ENCODE measurements at regions not wholly inside any gene's neighbourhood (a gene's known extent, or its start where the extent isn't known, plus 50 kb on each side); places are given as distances from the start of the nearest gene placed in this dataset.

DNA sequence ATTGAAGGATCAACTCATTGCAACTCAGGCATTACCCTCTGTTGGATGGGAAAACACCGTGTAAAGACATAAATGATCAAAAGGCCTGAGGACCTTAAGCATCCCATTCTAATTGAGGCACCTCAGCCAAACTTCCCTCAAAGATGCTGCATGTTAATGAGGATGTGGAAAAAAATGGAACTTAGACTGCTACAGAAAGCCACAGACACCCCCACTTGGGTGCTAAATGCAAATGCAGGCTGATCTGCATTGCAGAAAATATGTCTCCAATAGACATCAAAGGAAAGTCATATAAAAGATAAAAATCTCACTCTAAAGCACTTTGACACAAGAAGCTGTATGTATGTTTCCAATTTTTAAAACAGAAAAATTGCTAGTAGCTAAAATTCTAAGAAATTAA lies 504.7 kb downstream of the KCNJ3 start:
- no peak for DNase-seq (ENCODE audit: low spot score)
- no peak for FAIRE-seq

DNA sequence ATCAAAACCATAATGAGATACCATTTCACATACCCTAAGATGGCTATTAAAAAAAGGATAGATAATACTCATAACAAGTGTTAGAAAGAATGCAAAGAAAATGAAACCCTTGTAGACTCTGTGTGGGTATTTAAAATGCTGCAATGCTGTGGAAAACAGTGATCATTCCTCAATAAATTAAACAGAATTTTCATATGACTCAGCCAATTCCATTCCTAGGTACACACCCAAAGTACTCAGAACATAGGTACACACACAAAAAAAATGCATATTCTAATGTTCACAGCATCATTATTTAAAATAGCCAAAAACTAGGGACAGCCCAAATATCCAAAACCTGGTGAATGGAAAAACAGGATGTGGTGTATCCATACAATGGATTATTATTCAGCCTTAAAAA lies 502.3 kb downstream of the KCNJ3 start:
- DNase-seq (ENCODE audit: low spot score) (no peak), FAIRE-seq (no peak)

DNA sequence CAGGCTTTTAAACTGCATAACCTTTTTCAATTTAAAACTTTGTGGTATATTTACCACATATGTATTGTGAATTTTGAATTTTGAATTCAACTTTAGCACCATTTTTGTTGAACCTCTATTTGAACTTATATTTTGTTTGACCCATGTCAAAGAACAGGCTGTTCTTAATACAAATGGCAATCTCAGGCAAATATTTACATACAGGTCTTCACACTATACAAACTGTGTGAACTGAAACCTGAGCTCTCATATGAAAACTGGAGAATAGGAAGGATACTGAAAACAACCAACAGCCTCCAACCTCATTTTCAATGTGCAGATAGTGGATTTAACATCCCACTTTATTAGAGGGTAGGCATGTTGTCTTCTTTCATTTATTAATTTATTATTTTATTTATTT lies 491.8 kb downstream of the KCNJ3 start:
- DNase-seq (ENCODE audit: low spot score) = no peak
- no peak for FAIRE-seq

DNA sequence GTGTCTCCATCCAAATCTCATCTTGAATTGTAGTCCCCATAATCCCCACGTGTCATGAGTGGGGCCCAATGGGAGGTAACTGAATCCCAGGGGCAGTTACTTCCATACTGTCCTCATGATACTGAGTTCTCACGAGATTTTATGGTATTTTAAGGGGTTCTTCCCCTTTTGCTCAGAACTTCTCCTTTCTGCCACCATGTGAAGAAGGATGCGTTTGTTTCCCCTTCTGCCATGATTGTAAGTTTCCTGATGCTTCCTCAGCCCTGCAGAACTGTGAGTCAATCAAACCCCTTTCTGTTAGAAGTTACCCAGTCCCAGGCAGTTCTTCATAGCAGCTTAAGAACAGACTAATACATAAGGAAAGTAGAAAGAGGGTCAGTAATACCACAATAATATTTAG lies 480.4 kb downstream of the KCNJ3 start:
- no peak for FAIRE-seq
- no peak for DNase-seq (ENCODE audit: low spot score)

DNA sequence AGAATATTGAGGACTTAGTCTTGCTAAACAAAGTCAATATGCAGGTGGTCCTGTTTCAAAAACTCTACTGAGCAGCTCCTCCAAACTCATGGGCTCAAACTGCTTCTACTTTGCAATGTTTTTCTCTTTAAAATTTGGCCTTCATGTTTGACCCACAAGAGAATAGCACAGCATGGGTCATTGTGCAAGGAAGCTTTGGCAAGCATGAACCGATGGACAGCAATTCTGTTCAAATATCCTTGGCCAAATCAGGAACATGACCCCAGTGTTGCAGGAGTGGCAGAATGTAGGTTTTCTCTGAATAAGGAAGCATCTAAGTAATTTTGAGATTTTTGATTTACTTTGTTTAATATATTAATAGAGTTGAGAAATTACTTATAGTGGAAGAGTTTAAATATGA lies 477.9 kb downstream of the KCNJ3 start:
- FAIRE-seq = no peak
- DNase-seq (ENCODE audit: low spot score) = no peak

DNA sequence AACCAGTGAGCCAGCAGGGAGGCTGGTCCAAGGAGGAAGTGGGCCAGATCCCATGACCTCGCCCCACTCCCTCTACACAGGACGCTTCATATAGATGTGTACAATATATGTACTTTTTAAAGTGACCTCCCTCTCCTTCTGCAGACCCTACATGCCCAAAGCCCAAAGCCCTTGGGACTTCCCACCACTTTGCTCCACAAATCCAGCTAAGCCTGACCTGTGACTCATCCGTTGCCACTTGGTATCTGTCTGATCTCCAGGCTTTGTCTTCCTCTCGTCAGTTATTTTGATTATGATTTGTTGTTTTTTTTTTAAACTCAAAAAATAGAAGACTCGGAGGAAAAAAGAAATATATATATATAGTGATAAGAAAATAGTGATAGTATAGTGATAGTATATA lies 470.8 kb downstream of the KCNJ3 start:
- no peak for DNase-seq (ENCODE audit: low spot score)
- FAIRE-seq = no peak

DNA sequence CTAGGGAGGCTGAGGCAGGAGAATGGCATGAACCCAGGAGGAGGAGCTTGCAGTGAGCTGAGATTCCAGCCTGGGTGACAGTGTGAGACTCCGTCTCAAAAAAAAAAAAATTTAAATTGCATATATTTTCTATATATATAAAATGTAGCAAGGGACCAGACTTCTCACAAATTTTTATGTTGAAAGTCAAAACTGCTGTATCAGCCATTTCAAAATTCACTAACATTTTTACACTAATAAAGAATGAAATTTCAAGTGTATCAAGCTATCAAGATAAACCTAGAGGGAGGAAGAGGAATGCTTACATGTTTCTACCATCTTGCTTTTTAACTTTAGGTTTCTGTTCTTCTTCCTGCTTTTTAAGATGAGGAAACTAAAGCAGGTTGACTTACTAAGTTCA lies 464.0 kb downstream of the KCNJ3 start:
- FAIRE-seq (no peak), DNase-seq (ENCODE audit: low spot score) (no peak)

DNA sequence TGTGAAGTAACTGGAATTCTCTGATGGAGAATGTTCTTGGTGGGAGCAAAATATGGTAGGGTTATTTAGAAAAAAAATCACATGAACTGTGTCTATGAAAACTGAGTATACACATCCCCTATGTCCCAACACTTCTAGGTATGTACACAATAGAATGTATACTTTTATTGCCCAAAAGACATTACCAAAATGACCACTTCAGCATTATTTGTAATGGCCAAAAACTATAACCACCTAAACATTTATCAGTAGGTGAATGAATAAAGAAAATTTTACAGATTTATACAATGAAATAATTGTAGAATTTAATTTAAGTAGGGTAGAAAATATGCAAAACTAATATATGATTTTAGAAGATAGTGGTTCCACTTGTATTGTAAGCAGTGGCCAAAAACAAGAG lies 462.8 kb downstream of the KCNJ3 start:
- FAIRE-seq (no peak), DNase-seq (ENCODE audit: low spot score) (no peak)

DNA sequence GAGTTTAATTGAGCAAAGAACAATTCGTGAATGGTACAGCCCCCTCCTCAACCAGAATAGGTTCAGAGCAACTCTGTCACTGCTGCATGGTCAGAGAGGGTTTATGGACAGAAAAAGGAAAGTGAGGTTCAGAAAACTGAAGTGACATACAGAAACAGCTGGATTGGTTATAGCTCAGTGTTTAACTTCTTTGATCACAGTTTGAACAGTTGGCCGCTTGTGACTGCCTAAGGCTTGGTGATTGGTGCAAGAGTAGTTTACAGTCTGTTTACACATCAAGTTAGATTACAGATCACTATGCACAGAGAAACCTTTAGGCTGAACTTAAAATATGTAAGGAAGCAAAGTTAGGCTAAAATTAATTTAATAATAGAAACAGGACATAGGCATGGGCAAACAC lies 459.2 kb downstream of the KCNJ3 start:
- DNase-seq (ENCODE audit: low spot score) = no peak
- FAIRE-seq = no peak

DNA sequence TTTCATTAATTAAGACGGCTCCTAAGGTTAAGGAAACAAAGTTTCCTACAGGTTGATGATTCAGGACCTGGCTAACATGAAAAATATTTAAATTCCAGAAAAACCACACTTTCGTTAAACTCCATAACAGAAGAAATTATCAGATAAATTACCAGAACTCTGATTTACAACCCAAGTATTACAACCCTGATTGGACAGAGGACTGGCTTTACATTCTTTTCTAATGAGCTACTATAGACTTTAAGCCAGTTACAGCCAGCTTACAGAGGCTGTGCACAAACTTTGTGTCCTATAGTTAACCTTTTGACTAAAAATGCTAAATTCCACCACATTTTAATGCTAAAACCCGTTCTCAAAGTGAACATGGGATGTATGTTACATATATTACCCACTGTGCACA lies 458.6 kb downstream of the KCNJ3 start:
- no peak for DNase-seq (ENCODE audit: low spot score)
- no peak for FAIRE-seq

DNA sequence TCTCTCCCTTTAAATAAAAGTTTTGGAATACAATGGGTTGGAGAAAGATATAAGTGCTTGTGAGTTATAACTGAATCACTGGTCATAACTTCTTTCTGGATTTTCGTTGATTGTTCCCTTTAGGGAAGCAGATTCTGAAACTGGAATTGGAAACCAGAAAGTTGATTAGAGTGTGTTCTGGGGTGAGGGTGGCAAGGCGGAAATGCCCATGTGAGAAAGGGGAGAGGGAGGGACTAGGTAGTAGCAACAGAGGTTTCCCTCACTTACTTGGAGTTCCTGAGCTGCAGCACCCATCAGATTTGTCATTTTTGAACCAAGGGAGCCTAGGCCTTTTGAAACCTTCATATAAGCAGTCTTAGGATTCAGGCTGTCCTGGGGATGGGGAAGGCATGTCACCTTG lies 453.4 kb downstream of the KCNJ3 start:
- no peak for DNase-seq (ENCODE audit: low spot score)
- FAIRE-seq = no peak

DNA sequence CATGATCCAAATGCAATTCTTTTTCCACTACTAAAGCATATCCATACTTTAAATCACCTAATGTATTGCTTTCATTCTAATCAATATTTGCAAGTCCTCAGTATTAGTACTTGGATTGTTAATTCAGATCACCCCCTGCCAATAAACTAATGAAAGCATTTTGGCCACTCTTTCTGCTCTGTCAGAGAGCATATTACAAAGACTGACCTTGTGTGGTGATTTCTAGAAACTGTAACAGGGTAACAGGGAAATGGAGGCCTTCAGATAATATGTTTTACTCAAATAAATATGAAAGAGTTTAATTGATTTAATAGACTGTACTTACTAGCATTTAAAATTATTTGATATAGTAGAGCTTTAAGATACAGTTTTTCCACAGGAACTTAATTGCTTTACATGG lies 453.0 kb downstream of the KCNJ3 start:
- DNase-seq (ENCODE audit: low spot score) (no peak), FAIRE-seq (no peak)

DNA sequence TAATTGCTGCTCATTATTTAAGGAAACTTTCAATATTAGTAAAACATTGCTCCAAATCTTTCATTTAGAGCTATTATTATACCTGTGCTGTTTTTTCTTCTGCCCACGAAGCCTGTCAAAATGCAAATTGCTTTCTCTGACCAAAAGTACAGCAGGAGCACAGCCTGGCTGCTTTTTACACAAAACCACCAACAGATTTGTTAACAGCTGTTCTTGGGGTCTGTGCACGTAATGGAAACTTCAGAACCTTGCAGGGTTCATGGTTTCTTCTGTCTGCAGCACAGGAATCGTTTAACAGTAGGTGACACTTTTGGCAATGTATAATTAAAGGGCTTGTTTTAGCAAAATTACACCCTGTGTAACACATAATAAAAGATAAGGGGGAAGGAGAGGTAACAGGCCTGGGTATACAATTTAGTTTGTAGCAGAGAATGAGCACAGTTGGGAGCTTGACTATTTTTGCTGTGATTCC lies 447.3 kb downstream of the KCNJ3 start:
- DNase-seq (ENCODE audit: low spot score) (no peak), FAIRE-seq (no peak)

DNA sequence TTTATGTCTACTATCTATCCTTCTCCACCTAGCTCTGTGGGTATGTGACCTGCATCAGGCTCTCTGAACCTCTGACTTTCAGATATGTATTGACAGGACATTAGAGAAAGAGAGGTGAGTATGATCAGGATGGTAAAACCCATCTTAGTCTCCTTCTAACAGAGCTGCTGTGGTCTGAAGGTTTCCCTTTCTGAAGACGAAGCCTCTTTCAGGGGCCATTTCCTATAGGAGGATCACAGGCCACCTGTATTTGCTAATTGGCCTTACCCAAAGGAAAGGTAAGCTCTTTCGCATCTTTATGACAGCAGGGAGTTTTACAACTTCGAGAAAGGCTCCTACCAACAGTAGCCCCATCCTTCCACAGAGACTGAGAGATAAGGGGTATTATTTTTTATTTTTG lies 442.9 kb downstream of the KCNJ3 start:
- DNase-seq (ENCODE audit: low spot score) = no peak
- no peak for FAIRE-seq

DNA sequence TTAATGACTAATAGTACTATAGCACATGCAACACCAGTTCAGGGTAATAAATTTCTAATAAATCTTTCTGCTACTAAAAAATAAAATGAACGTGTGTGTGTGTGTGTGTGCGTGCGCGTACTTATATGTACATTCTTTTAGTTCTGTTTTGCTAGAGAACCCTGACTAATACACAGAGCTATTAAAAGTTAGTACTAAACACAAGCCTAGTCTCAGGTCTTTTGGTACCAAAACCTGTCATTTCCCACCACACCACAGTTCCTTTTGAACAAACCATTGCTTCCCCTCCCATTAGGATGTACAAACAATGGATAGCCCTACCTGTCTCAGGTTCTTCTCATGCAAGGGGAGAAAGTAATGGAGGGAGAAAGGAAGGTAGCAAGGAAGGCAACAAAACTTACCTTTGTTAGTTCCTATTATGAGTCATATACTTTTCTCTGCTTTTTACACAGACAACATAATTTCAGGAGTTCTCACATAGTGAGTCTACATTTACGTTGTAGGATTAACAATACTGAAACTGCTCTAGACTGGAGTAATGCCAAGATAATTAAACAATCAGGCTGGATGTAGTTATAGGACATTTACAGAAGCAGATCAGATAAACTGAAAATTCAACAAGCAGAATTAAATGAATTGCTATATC lies 427.2 kb downstream of the KCNJ3 start:
- no peak for DNase-seq (ENCODE audit: low spot score)
- FAIRE-seq = no peak

DNA sequence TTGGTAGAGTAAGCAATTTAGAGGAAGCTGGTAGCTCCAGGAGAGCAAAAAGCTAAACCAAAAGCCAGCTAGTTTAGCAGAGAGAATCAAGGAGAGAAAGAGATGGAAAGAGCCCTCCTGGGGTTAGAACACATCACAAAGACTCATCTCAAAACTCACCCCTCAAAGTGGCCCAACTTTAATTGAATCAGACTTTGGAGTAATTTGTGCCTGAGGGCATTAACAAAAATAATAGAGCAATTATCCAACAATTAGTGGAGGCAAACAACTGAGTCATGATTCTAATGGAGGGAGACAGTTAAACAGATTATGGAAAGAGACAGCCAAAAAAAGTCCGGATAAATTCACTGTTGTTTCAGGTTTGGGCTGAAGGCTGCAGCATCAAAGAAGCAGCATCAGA lies 417.4 kb downstream of the KCNJ3 start:
- no peak for FAIRE-seq
- DNase-seq (ENCODE audit: low spot score) = no peak

DNA sequence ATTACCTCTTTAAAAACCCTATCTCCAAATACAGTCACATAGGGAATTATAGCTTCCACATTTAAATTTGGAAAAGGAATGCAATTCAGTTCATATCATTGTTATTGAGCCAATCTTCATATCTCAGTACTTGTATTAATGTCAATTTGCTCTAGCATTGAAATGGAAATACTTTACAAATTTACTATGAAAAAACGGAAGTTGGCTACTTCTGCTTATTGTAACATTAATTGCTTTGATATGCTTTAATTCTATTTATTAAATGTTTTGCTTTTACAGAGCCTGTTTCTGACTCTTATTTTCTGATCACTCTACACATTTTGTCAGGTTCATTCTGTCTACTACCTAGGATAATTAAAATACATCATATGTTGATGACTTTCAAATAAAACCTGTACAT lies 412.6 kb downstream of the KCNJ3 start:
- DNase-seq (ENCODE audit: low spot score) (no peak), FAIRE-seq (no peak)

DNA sequence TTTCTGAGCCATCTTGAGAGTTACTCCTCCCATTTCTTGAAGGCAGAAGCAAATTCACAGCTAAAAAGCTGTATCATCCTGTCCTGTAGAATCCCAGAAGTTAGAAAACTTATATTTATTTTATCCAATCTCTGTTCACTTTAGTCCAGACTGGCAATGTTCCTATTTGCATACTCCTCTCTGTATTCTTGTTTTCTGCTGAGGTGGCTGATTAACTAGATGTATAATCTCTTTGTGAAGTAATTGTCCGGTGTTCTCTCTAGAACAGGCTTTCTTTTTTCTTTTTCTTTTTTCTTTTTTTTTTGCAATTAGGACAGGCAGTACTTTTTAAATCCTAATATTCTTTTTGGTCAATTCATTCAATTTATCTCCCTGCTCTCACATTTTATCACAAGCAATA lies 411.0 kb downstream of the KCNJ3 start:
- DNase-seq (ENCODE audit: low spot score) (no peak), FAIRE-seq (no peak)

DNA sequence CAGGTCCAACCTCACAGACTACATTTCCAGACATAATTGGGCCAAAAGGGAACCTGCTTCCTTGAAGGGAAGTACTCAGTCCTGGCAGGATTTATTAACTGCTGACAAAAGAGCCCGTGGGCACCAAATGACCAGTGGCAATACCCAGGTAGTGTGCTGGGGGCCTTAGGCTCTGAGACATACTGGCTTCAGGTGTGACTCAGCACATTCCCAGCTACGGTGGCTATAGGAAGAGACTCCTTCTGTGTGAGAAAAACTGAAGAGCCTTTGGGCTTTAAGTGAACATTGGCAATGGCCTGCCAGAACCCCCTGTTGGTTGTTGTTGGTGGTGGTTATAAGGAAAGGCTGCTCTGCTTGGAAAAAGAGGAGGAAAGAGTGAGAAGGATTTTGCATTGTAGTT lies 401.8 kb downstream of the KCNJ3 start:
- FAIRE-seq (no peak), DNase-seq (ENCODE audit: low spot score) (peak; percentile 3)

DNA sequence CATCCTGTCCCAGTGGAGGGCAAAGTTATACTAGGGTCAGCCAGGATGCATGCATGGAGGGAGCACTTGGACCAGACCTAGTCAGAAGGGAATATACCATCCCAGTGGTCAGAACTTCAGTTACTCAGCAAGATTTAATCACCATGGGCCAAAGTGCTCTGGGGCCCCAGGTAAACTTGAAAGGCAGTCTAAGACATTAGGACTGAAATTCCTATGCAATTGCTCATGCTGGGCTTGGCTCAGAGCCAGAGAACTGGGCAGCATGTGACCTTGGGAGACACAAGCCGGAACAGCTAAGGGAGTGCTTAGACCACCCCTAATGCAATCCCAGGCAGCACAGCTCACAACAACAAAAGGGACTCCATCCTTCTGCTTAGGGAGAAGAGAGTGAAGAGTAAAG lies 401.3 kb downstream of the KCNJ3 start:
- FAIRE-seq = peak; percentile 20
- peak; percentile 53 for DNase-seq (ENCODE audit: low spot score)

DNA sequence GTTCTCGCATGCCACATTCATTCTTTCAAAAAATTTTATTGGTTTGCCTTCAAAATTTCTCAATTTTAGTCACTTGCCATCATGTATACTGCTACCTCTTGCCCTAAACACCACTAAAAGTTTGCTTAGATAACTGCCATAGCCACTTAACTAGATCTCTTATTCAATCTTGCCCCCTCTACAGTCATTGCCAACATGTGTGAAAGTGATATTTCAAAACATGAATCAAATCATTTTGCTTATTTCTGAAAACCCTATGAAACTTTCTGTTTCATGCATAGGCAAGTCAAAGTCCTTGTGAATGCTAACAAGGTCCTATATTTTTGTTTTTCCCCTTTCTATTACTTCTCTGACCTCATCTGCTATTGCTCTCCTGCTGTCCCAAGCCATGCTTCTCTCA lies 397.1 kb downstream of the KCNJ3 start:
- FAIRE-seq = no peak
- no peak for DNase-seq (ENCODE audit: low spot score)

DNA sequence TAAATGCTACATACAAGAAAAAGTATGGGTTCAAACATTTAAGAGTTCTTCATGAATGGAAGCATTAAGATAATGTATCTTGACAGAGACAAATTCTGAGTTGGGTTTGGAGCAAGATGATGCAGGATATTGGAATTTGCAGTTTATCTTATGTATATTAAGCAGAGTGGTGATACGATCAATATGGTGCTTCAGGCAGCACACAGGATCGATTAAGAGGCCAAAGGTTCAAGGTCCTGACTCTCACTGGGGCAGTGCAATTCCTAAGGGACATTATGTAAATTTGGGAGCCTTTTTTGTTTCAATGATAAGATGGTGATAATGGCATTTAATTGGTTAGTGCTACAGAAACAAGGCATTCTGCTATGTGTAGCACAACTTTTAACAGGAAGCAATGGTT lies 381.9 kb downstream of the KCNJ3 start:
- no peak for DNase-seq (ENCODE audit: low spot score)
- no peak for FAIRE-seq

DNA sequence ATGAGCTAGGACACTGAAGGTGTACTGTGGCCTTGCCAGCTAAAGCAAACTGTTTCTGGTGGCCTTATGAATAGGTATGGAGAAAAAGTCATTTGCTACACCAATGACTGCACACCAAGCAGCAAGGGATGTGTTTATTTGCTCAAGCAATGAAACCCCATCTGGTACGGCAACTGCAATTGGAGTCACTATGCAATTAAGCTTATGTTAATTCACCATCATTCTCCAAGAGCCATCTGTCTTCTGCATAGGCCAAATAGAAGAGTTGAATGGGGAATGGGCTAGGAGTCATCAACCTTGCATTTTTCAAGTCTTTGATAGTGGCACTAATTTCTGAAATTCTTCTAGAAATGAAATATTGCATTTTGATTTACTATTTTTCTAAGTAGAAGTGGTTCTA lies 372.0 kb downstream of the KCNJ3 start:
- FAIRE-seq = no peak

DNA sequence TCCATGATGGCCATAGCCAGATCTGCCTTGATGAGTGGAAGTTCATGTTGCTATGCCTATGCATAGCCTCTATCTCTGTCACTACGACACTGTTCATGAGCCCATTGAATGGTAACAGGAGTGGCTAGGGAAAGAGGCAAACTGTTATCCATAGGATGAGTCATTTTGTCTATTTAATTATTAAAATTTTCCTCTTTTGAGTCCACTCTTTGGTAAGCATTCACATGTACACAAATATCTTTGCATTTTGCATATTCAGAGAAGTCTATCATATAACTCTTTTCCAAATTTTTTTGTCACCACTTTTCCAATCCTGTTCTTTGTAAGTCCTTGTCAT lies 364.4 kb downstream of the KCNJ3 start:
- DNase-seq (ENCODE audit: low spot score) = no peak

More for the DNA sequence above, 372.0 kb downstream of the KCNJ3 start:
- no peak for DNase-seq (ENCODE audit: low spot score)

More for the DNA sequence above, 364.4 kb downstream of the KCNJ3 start:
- FAIRE-seq = no peak

Data from urothelium cell line (cell line).